ENCODE measurements at regions not wholly inside any gene's neighbourhood (a gene's known extent, or its start where the extent isn't known, plus 50 kb on each side); places are given as distances from the start of the nearest gene placed in this dataset.
A peak's percentile ranks its signal among the peaks of the same experiment; 100 is the strongest.

- no peak for DNase-seq
Observed at GRCh38 chr11:11135820-11136476, 217.1 kb downstream of the CSNK2A3 start.

GRCh38 chr11:11129118-11129517 lies 223.9 kb downstream of the CSNK2A3 start:
- DNase-seq, result no peak

- no peak for DNase-seq
Observed at GRCh38 chr11:11125618-11126017, 227.4 kb downstream of the CSNK2A3 start.

GRCh38 chr11:11122749-11123148 lies 230.3 kb downstream of the CSNK2A3 start:
- no peak for DNase-seq

- DNase-seq, result no peak
Observed at GRCh38 chr11:11119917-11120316, 233.1 kb downstream of the CSNK2A3 start.

- DNase-seq, result no peak
Observed at GRCh38 chr11:11117730-11118129, 235.3 kb downstream of the CSNK2A3 start.

- DNase-seq, result no peak
Observed at GRCh38 chr11:11115475-11115874, 237.6 kb downstream of the CSNK2A3 start.

- DNase-seq, result no peak
Observed at GRCh38 chr11:11113626-11114025, 239.4 kb downstream of the CSNK2A3 start.

- DNase-seq, result no peak
Observed at GRCh38 chr11:11108026-11108425, 245.0 kb downstream of the CSNK2A3 start.

GRCh38 chr11:11107076-11107723 lies 245.8 kb downstream of the CSNK2A3 start:
- DNase-seq, result peak; percentile 4

- no peak for DNase-seq
Observed at GRCh38 chr11:11105361-11105760, 247.5 kb upstream of the ZBED5 start.

GRCh38 chr11:11095831-11096723 lies 238.2 kb upstream of the ZBED5 start:
- no peak for DNase-seq

- no peak for DNase-seq
Observed at GRCh38 chr11:11090495-11090894, 232.6 kb upstream of the ZBED5 start.

- DNase-seq, result no peak
Observed at GRCh38 chr11:11089805-11090204, 232.0 kb upstream of the ZBED5 start.

- DNase-seq, result no peak
Observed at GRCh38 chr11:11086979-11087378, 229.1 kb upstream of the ZBED5 start.

GRCh38 chr11:11085580-11085979 lies 227.7 kb upstream of the ZBED5 start:
- DNase-seq, result no peak

- no peak for DNase-seq
Observed at GRCh38 chr11:11084337-11084736, 226.5 kb upstream of the ZBED5 start.

GRCh38 chr11:11083441-11083840 lies 225.6 kb upstream of the ZBED5 start:
- no peak for DNase-seq

- DNase-seq, result no peak
Observed at GRCh38 chr11:11082646-11083045, 224.8 kb upstream of the ZBED5 start.

GRCh38 chr11:11081776-11082175 lies 223.9 kb upstream of the ZBED5 start:
- DNase-seq, result no peak

GRCh38 chr11:11081288-11081687 lies 223.4 kb upstream of the ZBED5 start:
- DNase-seq, result no peak

GRCh38 chr11:11078344-11079086 lies 220.7 kb upstream of the ZBED5 start:
- peak; percentile 4 for DNase-seq

- DNase-seq, result no peak
Observed at GRCh38 chr11:11077898-11078297, 220.0 kb upstream of the ZBED5 start.
